22Rv1 (cell line): ENCODE measurements at regions not wholly inside any gene's neighbourhood (a gene's known extent, or its start where the extent isn't known, plus 50 kb on each side); places are given as distances from the start of the nearest gene placed in this dataset.

Source experiments
- ZFX ChIP-seq: fragments of 450-650 bp; IDR thresholded peaks from 2 replicates; pipeline ENCODE4 v1.6.1; 2017; ENCODE audit warnings: antibody characterized with exemption, borderline replicate concordance
- TF ChIP-seq, protein P1 (sequence below): fragments of 450-650 bp; IDR thresholded peaks from 2 replicates; pipeline ENCODE4 v1.5.1; 2017; ENCODE audit warnings: mild to moderate bottlenecking

DNA sequence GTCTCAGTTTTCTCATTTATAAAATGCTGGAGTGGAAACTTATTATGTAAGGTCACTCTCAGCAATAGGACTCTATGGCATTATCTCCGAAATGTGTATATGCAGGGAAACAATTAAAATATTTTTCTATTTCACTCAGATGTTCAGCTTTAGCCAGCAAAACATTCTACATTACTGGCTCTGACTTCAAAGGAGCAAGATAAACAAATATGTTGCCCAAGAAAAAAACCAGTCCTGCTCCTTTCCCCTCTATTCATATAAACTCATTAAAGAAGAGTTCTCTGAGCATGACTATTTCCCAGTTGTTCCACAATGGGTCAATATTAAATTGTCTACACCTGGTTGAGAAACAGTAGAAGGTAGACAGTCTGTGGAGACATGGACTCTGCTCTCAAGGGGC, 155.0 kb downstream of the NPR3 start:
- TF ChIP-seq, protein P1, sequence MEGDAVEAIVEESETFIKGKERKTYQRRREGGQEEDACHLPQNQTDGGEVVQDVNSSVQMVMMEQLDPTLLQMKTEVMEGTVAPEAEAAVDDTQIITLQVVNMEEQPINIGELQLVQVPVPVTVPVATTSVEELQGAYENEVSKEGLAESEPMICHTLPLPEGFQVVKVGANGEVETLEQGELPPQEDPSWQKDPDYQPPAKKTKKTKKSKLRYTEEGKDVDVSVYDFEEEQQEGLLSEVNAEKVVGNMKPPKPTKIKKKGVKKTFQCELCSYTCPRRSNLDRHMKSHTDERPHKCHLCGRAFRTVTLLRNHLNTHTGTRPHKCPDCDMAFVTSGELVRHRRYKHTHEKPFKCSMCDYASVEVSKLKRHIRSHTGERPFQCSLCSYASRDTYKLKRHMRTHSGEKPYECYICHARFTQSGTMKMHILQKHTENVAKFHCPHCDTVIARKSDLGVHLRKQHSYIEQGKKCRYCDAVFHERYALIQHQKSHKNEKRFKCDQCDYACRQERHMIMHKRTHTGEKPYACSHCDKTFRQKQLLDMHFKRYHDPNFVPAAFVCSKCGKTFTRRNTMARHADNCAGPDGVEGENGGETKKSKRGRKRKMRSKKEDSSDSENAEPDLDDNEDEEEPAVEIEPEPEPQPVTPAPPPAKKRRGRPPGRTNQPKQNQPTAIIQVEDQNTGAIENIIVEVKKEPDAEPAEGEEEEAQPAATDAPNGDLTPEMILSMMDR: no peak
- TF ChIP-seq ZFX: no peak
